Astrocyte of the spinal cord (primary cell): ENCODE measurements at regions not wholly inside any gene's neighbourhood (a gene's known extent, or its start where the extent isn't known, plus 50 kb on each side); places are given as distances from the start of the nearest gene placed in this dataset.
A peak's percentile ranks its signal among the peaks of the same experiment; 100 is the strongest.
"Not testable (repeated sequence)": the region's sequence is repeated elsewhere in the genome, so short reads cannot be mapped to it uniquely, and the experiment has no call there.

Experiments used
- DNase-seq: peaks from one replicate; pipeline ENCODE4 v3.0.0; 2011; ENCODE audit warnings: low read depth, low spot score
- H3K4me3 ChIP-seq: 2 replicates; pipeline ENCODE4 v1.5.1; 2011; ENCODE audit warnings: low read depth, mild to moderate bottlenecking, low read length, moderate library complexity
- CTCF ChIP-seq: IDR thresholded peaks from 2 replicates; pipeline ENCODE4 v1.5.1; 2012; ENCODE audit warnings: low read depth, mild to moderate bottlenecking, low read length, inconsistent platforms
- in situ Hi-C: cut with HindIII; loops from 2 replicates; pipeline ENCODE4 v1.10.0; 2017; ENCODE audit warnings: low sequenced_read_pairs

GRCh38 chr7:29723599-29723998 lies 82.7 kb upstream of the WIPF3 start:
- TF ChIP-seq CTCF, result no peak
- in situ Hi-C loops, result no loop called here
- no peak overlapping the region for H3K4me3 ChIP-seq
- peak; percentile 53 for DNase-seq

GRCh38 chr7:29729534-29730165 lies 76.7 kb upstream of the WIPF3 start:
- in situ Hi-C loops, H3K4me3 ChIP-seq: not testable (repeated sequence)
- DNase-seq, result peak; percentile 49

- in situ Hi-C loops, result no loop called here
- H3K4me3 ChIP-seq, result no peak overlapping the region
- no peak for TF ChIP-seq CTCF
- DNase-seq, result no peak
These were observed 72.0 kb upstream of the WIPF3 start for GRCh38 chr7:29734246-29734731.

- in situ Hi-C loops, DNase-seq, H3K4me3 ChIP-seq: not testable (repeated sequence)
These were observed 58.6 kb upstream of the WIPF3 start for GRCh38 chr7:29747645-29748245.

- peak; percentile 63 for TF ChIP-seq CTCF
These were observed 57.8 kb upstream of the WIPF3 start for GRCh38 chr7:29748286-29749099.

GRCh38 chr7:29749701-29750321 lies 56.5 kb upstream of the WIPF3 start:
- DNase-seq, result no peak
- H3K4me3 ChIP-seq, result no peak overlapping the region
- in situ Hi-C loops, result no loop called here
- TF ChIP-seq CTCF, result no peak

More at GRCh38 chr7:29748286-29749099, 57.8 kb upstream of the WIPF3 start:
- peak; percentile 43 for DNase-seq
- in situ Hi-C loops, result no loop called here
- no peak overlapping the region for H3K4me3 ChIP-seq

GRCh38 chr7:29750373-29750940 lies 55.9 kb upstream of the WIPF3 start:
- H3K4me3 ChIP-seq, in situ Hi-C loops, DNase-seq: not testable (repeated sequence)

GRCh38 chr7:29751012-29751411 lies 55.3 kb upstream of the WIPF3 start:
- DNase-seq, H3K4me3 ChIP-seq, in situ Hi-C loops: not testable (repeated sequence)
